Limb (tissue), 2 donors: ENCODE measurements at regions not wholly inside any gene's neighbourhood (a gene's known extent, or its start where the extent isn't known, plus 50 kb on each side); places are given as distances from the start of the nearest gene placed in this dataset.
"Not testable (repeated sequence)": the region's sequence is repeated elsewhere in the genome, so short reads cannot be mapped to it uniquely, and the experiment has no call there.

Experiments used
- DNase-seq, 2 donors: peaks; one replicate each; pipeline ENCODE4 v3.0.0-alpha.2; 2016; ENCODE audit errors: extremely low spot score in 2 of 2

- no peak for DNase-seq
These were observed 426.6 kb downstream of the BRD1 start for GRCh38 chr22:49400941-49401598.

GRCh38 chr22:49400136-49400940 is 427.3 kb downstream of the BRD1 start:
- no peak for DNase-seq

GRCh38 chr22:49398646-49399045 is 429.0 kb downstream of the BRD1 start:
- no peak for DNase-seq

- no peak for DNase-seq
These were observed 429.6 kb downstream of the BRD1 start for GRCh38 chr22:49398115-49398514.

GRCh38 chr22:49396817-49397216 is 430.9 kb downstream of the BRD1 start:
- DNase-seq: no peak

GRCh38 chr22:49395617-49396016 is 432.1 kb downstream of the BRD1 start:
- DNase-seq: no peak

- DNase-seq: not testable (repeated sequence)
These were observed 432.6 kb downstream of the BRD1 start for GRCh38 chr22:49395062-49395461.

- DNase-seq: no peak
These were observed 433.4 kb downstream of the BRD1 start for GRCh38 chr22:49394116-49394785.

GRCh38 chr22:49393526-49393925 is 434.1 kb downstream of the BRD1 start:
- no peak for DNase-seq

- no peak for DNase-seq
These were observed 434.7 kb downstream of the BRD1 start for GRCh38 chr22:49392841-49393510.

GRCh38 chr22:49392247-49392646 is 435.4 kb downstream of the BRD1 start:
- DNase-seq: no peak

- DNase-seq: no peak
These were observed 436.2 kb downstream of the BRD1 start for GRCh38 chr22:49391436-49391835.

GRCh38 chr22:49390954-49391353 is 436.7 kb downstream of the BRD1 start:
- no peak for DNase-seq

GRCh38 chr22:49383909-49384308 is 443.8 kb downstream of the BRD1 start:
- DNase-seq: not testable (repeated sequence)

GRCh38 chr22:49382451-49382735 is 445.3 kb downstream of the BRD1 start:
- DNase-seq: no peak

- DNase-seq: no peak
These were observed 445.9 kb downstream of the BRD1 start for GRCh38 chr22:49381595-49382450.

- DNase-seq: no peak
These were observed 446.9 kb downstream of the BRD1 start for GRCh38 chr22:49380828-49381114.

GRCh38 chr22:49380095-49380827 is 447.4 kb downstream of the BRD1 start:
- DNase-seq: no peak

GRCh38 chr22:49377306-49377705 is 450.4 kb downstream of the BRD1 start:
- no peak for DNase-seq

GRCh38 chr22:49373801-49374226 is 453.9 kb downstream of the BRD1 start:
- no peak for DNase-seq

GRCh38 chr22:49373289-49373666 is 454.4 kb downstream of the BRD1 start:
- DNase-seq: no peak
